HCT116 (cell line): ENCODE measurements at regions not wholly inside any gene's neighbourhood (a gene's known extent, or its start where the extent isn't known, plus 50 kb on each side); places are given as distances from the start of the nearest gene placed in this dataset.

Source experiments
- ATAC-seq: fragments of 200-7000 bp; cut with Tn5 transposase; 2 replicates; pipeline ENCODE4 v1.9.1; 2020; ENCODE audit warnings: mild to moderate bottlenecking, moderate library complexity
- BruUV-seq: library from RNA; stranded (reverse); fragments of 400-500 nt; replicated peaks from 2 replicates; lab custom pipeline; 2021; lab: Mats Ljungman, UMichigan
- CTCF ChIA-PET: fragments of 300-600 bp; sonication (Branson Sonifier 250); formaldehyde crosslinking; loops from one replicate; lab custom pipeline; 2021; ENCODE audit warnings: antibody characterized with exemption; lab: Charles Lee
- POLR2A ChIA-PET: fragments of 300-600, 350-600 bp; sonication (Branson Sonifier 250); formaldehyde crosslinking; loops from one replicate; lab custom pipeline; 2021; ENCODE audit warnings: antibody characterized with exemption; lab: Charles Lee
- RAD21 ChIA-PET, 2 experiments: fragments of 300-600 bp; sonication (Branson Sonifier 250); formaldehyde crosslinking; loops; one replicate each; lab custom pipeline; 2023; ENCODE audit warnings: low total read pairs in 2 of 2; ENCODE audit not compliant: uncharacterized antibody in 2 of 2, unreplicated experiment in 2 of 2, low non-redundant PET in 1 of 2; lab: Charles Lee
- DNase-seq: peaks from one replicate; pipeline ENCODE4 v3.0.0-alpha.2; 2010; ENCODE audit warnings: low read depth, low spot score
- H2AFZ ChIP-seq: fragments of 200-600 bp; shearing (Covaris generic), sonication (generic); 2 replicates; pipeline ENCODE4 v1.6.1; 2017; ENCODE audit warnings: low read depth, mixed run types, mixed read lengths, antibody characterized with exemption, low read length; ENCODE audit not compliant: poor library complexity, severe bottlenecking
- H3K27ac ChIP-seq: 2 replicates; pipeline ENCODE4 v1.5.1; 2012; ENCODE audit warnings: low read depth, low read length
- H3K27me3 ChIP-seq: fragments of 200-600 bp; sonication (generic); 2 replicates; pipeline ENCODE4 v1.6.1; 2016; ENCODE audit warnings: mixed run types, low read length, mixed read lengths; ENCODE audit not compliant: insufficient read depth
- H3K36me3 ChIP-seq, 2 experiments: fragments of 200-500 bp in 1 of 2; fragments of 200-600 bp in 1 of 2; sonication (Bioruptor generic) in 1 of 2; sonication (generic) in 1 of 2; 2 replicates each; pipeline versions ENCODE4 v1.5.1 to v1.6.1; 2014 to 2016; ENCODE audit warnings: low read length in 2 of 2, inconsistent platforms in 1 of 2, mixed read lengths in 1 of 2, mixed run types in 1 of 2; ENCODE audit not compliant: insufficient read depth in 2 of 2, control insufficient read depth in 1 of 2
- H3K4me1 ChIP-seq, 2 experiments: fragments of 200-600 bp in 1 of 2; sonication (generic) in 1 of 2; 2 replicates each; pipeline versions ENCODE4 v1.5.1 to v1.6.1; 2012 to 2017; ENCODE audit warnings: low read length in 2 of 2, inconsistent platforms in 1 of 2, mild to moderate bottlenecking in 1 of 2, mixed read lengths in 1 of 2, mixed run types in 1 of 2, moderate library complexity in 1 of 2; ENCODE audit not compliant: insufficient read depth in 2 of 2, control insufficient read depth in 1 of 2
- H3K4me2 ChIP-seq: fragments of 200-600 bp; sonication (generic); 2 replicates; pipeline ENCODE4 v1.6.1; 2017; ENCODE audit warnings: mixed run types, low read length, mixed read lengths
- H3K4me3 ChIP-seq, 2 experiments: fragments of 200-600 bp in 1 of 2; sonication (generic) in 1 of 2; replicated peaks in 1 of 2; 2 replicates each; pipeline ENCODE4 v1.5.1; 2011 to 2016; ENCODE audit warnings: low read length in 2 of 2, control low read depth in 1 of 2, low read depth in 1 of 2, mild to moderate bottlenecking in 1 of 2, mixed read lengths in 1 of 2, mixed run types in 1 of 2
- H3K79me2 ChIP-seq: fragments of 200-600 bp; sonication (generic); 2 replicates; pipeline ENCODE4 v1.6.1; 2017; ENCODE audit warnings: mild to moderate bottlenecking, mixed run types, low read length, moderate library complexity, mixed read lengths; ENCODE audit not compliant: insufficient read depth
- H3K9ac ChIP-seq: fragments of 200-600 bp; sonication (generic); 2 replicates; pipeline ENCODE4 v1.6.1; 2016; ENCODE audit warnings: low read length, mixed read lengths
- H3K9me2 ChIP-seq: fragments of 200-600 bp; sonication (generic), shearing (Covaris generic); 2 replicates; pipeline ENCODE4 v1.6.1; 2017; ENCODE audit warnings: mixed run types, mild to moderate bottlenecking, moderate library complexity; ENCODE audit not compliant: insufficient read depth
- H3K9me3 ChIP-seq, 2 experiments: fragments of 200-500 bp in 1 of 2; fragments of 200-600 bp in 1 of 2; sonication (Bioruptor generic) in 1 of 2; sonication (generic) in 1 of 2; 2 replicates each; pipeline ENCODE4 v1.6.1; 2014 to 2017; ENCODE audit warnings: low read length in 2 of 2, mixed read lengths in 2 of 2, inconsistent platforms in 1 of 2, low read depth in 1 of 2, mild to moderate bottlenecking in 1 of 2, mixed run types in 1 of 2, moderate library complexity in 1 of 2; ENCODE audit not compliant: control insufficient read depth in 1 of 2, insufficient read depth in 1 of 2
- H4K20me1 ChIP-seq: fragments of 200-600 bp; sonication (generic), shearing (Covaris generic); 2 replicates; pipeline ENCODE4 v1.6.1; 2017; ENCODE audit warnings: mixed run types, mild to moderate bottlenecking, moderate library complexity; ENCODE audit not compliant: insufficient read depth
- ATF3 ChIP-seq: IDR thresholded peaks from 2 replicates; pipeline ENCODE4 v1.6.1; 2012
- CEBPB ChIP-seq: IDR thresholded peaks from 2 replicates; pipeline ENCODE4 v1.6.1; 2012; ENCODE audit warnings: low read depth
- EGR1 ChIP-seq: IDR thresholded peaks from 2 replicates; pipeline ENCODE4 v1.6.1; 2012; ENCODE audit warnings: low read depth
- ELF1 ChIP-seq: IDR thresholded peaks from 2 replicates; pipeline ENCODE4 v1.6.1; 2012; ENCODE audit warnings: low read depth, borderline replicate concordance
- EZH2 ChIP-seq: fragments of 200-600 bp; sonication (generic); IDR thresholded peaks from 2 replicates; pipeline ENCODE4 v1.6.1; 2017; ENCODE audit warnings: antibody characterized with exemption, mixed run types
- EZH2phosphoT487 ChIP-seq: fragments of 200-600 bp; IDR thresholded peaks from 2 replicates; pipeline ENCODE4 v1.6.1; 2018; ENCODE audit warnings: antibody characterized with exemption, borderline replicate concordance
- FOSL1 ChIP-seq: IDR thresholded peaks from 2 replicates; pipeline ENCODE4 v1.6.1; 2012; ENCODE audit warnings: low read depth
- JUND ChIP-seq: IDR thresholded peaks from 2 replicates; pipeline ENCODE4 v1.6.1; 2012
- POLR2A ChIP-seq: IDR thresholded peaks from 2 replicates; pipeline ENCODE4 v1.7.0; 2011; ENCODE audit warnings: borderline replicate concordance; ENCODE audit not compliant: insufficient read depth, insufficient read length; ENCODE audit errors: extremely low read depth
- POLR2AphosphoS5 ChIP-seq: IDR thresholded peaks from 2 replicates; pipeline ENCODE4 v1.6.1; 2011; ENCODE audit warnings: mild to moderate bottlenecking, low read depth, low read length, moderate library complexity
- RAD21 ChIP-seq: IDR thresholded peaks from 2 replicates; pipeline ENCODE4 v1.6.1; 2012; ENCODE audit warnings: low read depth, mild to moderate bottlenecking
- SIN3A ChIP-seq: IDR thresholded peaks from 2 replicates; pipeline ENCODE4 v1.6.1; 2012; ENCODE audit warnings: low read depth
- YY1 ChIP-seq: IDR thresholded peaks from 2 replicates; pipeline ENCODE4 v1.6.1; 2011; ENCODE audit warnings: low read length, low read depth, moderate library complexity, mild to moderate bottlenecking; ENCODE audit not compliant: insufficient replicate concordance; ENCODE audit errors: extremely low read depth
- ZFX ChIP-seq: fragments of 450-650 bp; IDR thresholded peaks from 2 replicates; pipeline ENCODE4 v1.6.1; 2017
- ZNF274 ChIP-seq: fragments of 200-500 bp; sonication (Bioruptor generic); IDR thresholded peaks from 2 replicates; pipeline ENCODE4 v1.6.1; 2014; ENCODE audit warnings: mild to moderate bottlenecking, low read depth, low read length, inconsistent platforms
- intact Hi-C: fragments of 100-400 bp; cut with micrococcal nuclease; formaldehyde crosslinking; loops from 2 replicates; pipeline ENCODE4 v1.10.0; 2022
- TF ChIP-seq, protein P1 (sequence below), 3 experiments: fragments of 200-600 bp in 1 of 3; sonication (generic) in 1 of 3; IDR thresholded peaks in 2 of 3; conservative IDR thresholded peaks in 1 of 3; 2 replicates each; pipeline ENCODE4 v1.5.1; 2012 to 2017; ENCODE audit warnings: low read depth in 2 of 3, low read length in 2 of 3, antibody characterized with exemption in 1 of 3, borderline replicate concordance in 1 of 3, control low read depth in 1 of 3, mild to moderate bottlenecking in 1 of 3, mixed read lengths in 1 of 3, mixed run types in 1 of 3, moderate library complexity in 1 of 3; ENCODE audit not compliant: insufficient read depth in 1 of 3

GRCh38 chr1:88001460-88001859, 672.8 kb downstream of the LMO4 start:
- BruUV-seq = no TSS peak
- POLR2A ChIA-PET = no interaction called here
- Histone ChIP-seq H3K27me3 (no peaks in the 10 kb centered on the region), H2AFZ (no peak overlapping the region), H3K4me3 (no peak overlapping the region), H3K36me3 (no peaks in the 10 kb centered on the region), H3K4me1 (peaks cover 5 to 11% of the 10 kb centered on the region in 2 experiments; a peak in 2 of 4 replicates), H3K9me3 (no peaks in the 10 kb centered on the region), H3K9me2 (no peaks in the 10 kb centered on the region), H3K9ac (no peak overlapping the region), H3K79me2 (no peaks in the 10 kb centered on the region), H4K20me1 (no peaks in the 10 kb centered on the region), H3K27ac (no peak overlapping the region), H3K4me2 (peak overlapping the region; percentile 40)
- intact Hi-C loops = no loop called here
- CTCF ChIA-PET = no interaction called here
- TF ChIP-seq EGR1 (no peak), POLR2AphosphoS5 (no peak), ELF1 (no peak), ZFX (no peak), SIN3A (no peak), POLR2A (no peak), ATF3 (no peak), JUND (0 out of 2 replicates have a peak, but pooled peaks have one; percentile 22), EZH2phosphoT487 (no peak), YY1 (no peak), FOSL1 (peak; percentile 39; the same call in 1 of the 2 replicates), CEBPB (no peak), EZH2 (no peak), ZNF274 (no peak), RAD21 (no peak)
- TF ChIP-seq, protein P1, sequence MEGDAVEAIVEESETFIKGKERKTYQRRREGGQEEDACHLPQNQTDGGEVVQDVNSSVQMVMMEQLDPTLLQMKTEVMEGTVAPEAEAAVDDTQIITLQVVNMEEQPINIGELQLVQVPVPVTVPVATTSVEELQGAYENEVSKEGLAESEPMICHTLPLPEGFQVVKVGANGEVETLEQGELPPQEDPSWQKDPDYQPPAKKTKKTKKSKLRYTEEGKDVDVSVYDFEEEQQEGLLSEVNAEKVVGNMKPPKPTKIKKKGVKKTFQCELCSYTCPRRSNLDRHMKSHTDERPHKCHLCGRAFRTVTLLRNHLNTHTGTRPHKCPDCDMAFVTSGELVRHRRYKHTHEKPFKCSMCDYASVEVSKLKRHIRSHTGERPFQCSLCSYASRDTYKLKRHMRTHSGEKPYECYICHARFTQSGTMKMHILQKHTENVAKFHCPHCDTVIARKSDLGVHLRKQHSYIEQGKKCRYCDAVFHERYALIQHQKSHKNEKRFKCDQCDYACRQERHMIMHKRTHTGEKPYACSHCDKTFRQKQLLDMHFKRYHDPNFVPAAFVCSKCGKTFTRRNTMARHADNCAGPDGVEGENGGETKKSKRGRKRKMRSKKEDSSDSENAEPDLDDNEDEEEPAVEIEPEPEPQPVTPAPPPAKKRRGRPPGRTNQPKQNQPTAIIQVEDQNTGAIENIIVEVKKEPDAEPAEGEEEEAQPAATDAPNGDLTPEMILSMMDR (IDR thresholded peaks at IDR 0.05 in 2 of 3, conservative IDR thresholded peaks at IDR 0.05 in 1 of 3; ENCODE audit: borderline replicate concordance in 1 of 3, insufficient read depth in 1 of 3, low read depth in 2 of 3, low read length in 2 of 3) = no peak
- RAD21 ChIA-PET = no interaction called here
- no peak for DNase-seq
- ATAC-seq = no peak; the same call in 1 of the 2 replicates
